ENCODE measurements at regions not wholly inside any gene's neighbourhood (a gene's known extent, or its start where the extent isn't known, plus 50 kb on each side); places are given as distances from the start of the nearest gene placed in this dataset.

DNA sequence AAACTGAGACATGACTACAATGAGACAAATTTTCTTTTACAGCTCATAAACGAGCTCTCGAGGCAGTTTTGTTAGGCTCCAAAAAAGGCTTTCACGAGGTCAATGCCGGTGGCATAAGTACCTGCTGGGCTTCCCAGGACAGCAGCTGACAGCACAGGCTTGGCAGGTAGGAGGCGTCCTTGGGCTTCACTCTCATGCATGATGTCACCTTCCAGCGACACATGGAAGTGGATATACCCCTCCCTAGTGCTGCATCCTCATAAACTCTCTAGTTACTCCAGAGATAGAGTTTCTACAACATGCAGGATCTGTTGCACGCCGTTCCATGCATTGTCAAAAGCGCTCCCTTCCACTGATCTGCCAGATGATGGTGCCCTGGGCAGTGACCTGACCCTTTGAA, 112.5 kb upstream of the PAXBP1 start (continued):
- peak; percentile 40 to 46 for TF ChIP-seq RAD21 (IDR thresholded peaks at IDR 0.05 in 1 of 2, conservative IDR thresholded peaks at IDR 0.05 in 1 of 2; ENCODE audit: low read depth in 2 of 2, low read length in 2 of 2)
- no peak for TF ChIP-seq RNF2 (IDR thresholded peaks at IDR 0.05; ENCODE audit: borderline replicate concordance, low read depth, low read length, missing control alignments, poor library complexity, severe bottlenecking)
- peak; percentile 50 for TF ChIP-seq JUND (IDR thresholded peaks at IDR 0.05; ENCODE audit: low read length)
